Heart right ventricle (tissue), 16 donors: ENCODE measurements at regions not wholly inside any gene's neighbourhood (a gene's known extent, or its start where the extent isn't known, plus 50 kb on each side); places are given as distances from the start of the nearest gene placed in this dataset.

ENCODE experiments used
- ATAC-seq, 8 donors: fragments of 200-7000 bp; cut with Tn5 transposase; one replicate each; pipeline ENCODE4 v1.9.1; 2020; ENCODE audit warnings: mild to moderate bottlenecking in 8 of 8, moderate library complexity in 8 of 8, moderate number of reproducible peaks in 1 of 8
- DNase-seq, 2 donors: peaks; one replicate each; pipeline ENCODE4 v3.0.0-alpha.2; 2020
- H3K27ac ChIP-seq, 10 donors: fragments of 200-600 bp; sonication (generic) in 2 of 10; one replicate each; pipeline versions ENCODE4 v1.5.0 to v1.8.0; 2020 to 2022; ENCODE audit warnings: mild to moderate bottlenecking in 3 of 10
- H3K27me3 ChIP-seq, 7 donors: fragments of 200-600 bp; one replicate each; pipeline ENCODE4 v1.8.0; 2021 to 2022; ENCODE audit warnings: mild to moderate bottlenecking in 2 of 7
- H3K36me3 ChIP-seq, 9 donors: fragments of 200-600 bp; sonication (generic) in 1 of 9; one replicate each; pipeline versions ENCODE4 v1.5.0 to v1.8.0; 2020 to 2022; ENCODE audit warnings: mild to moderate bottlenecking in 2 of 9
- H3K4me1 ChIP-seq, 9 donors: fragments of 200-600 bp; sonication (generic) in 1 of 9; one replicate each; pipeline versions ENCODE4 v1.5.0 to v1.8.0; 2020 to 2022; ENCODE audit warnings: mild to moderate bottlenecking in 4 of 9
- H3K4me3 ChIP-seq, 10 donors: fragments of 200-600 bp; sonication (generic) in 2 of 10; one replicate each; pipeline versions ENCODE4 v1.5.0 to v1.8.0; 2020 to 2022; ENCODE audit warnings: mild to moderate bottlenecking in 7 of 10, moderate library complexity in 2 of 10
- H3K9me3 ChIP-seq, 11 donors: fragments of 200-600 bp in 10 of 11; sonication (generic) in 2 of 11; one replicate each; pipeline versions ENCODE4 v1.5.0 to v1.8.0; 2013 to 2022; ENCODE audit warnings: mild to moderate bottlenecking in 2 of 11, control low read depth in 1 of 11, moderate library complexity in 1 of 11
- CTCF ChIP-seq, 9 donors: fragments of 200-600 bp; sonication (generic) in 2 of 9; IDR thresholded peaks; one replicate each; pipeline versions ENCODE4 v1.5.0 to v1.8.0; 2021 to 2022; ENCODE audit warnings: antibody characterized with exemption in 9 of 9, mild to moderate bottlenecking in 5 of 9, moderate library complexity in 1 of 9
- WGBS, 2 donors: extraction: QIAGEN DNeasy Blood & Tissue Kit; methylation state at CpG; one replicate each; pipeline ENCODE4 v1.1.7; 2013; ENCODE audit warnings: inconsistent platforms in 1 of 2; 5-methylcytosine and 5-hydroxymethylcytosine counted together
- intact Hi-C, 10 donors: fragments of 100-400 bp; cut with DNase I; formaldehyde crosslinking; loops; one replicate each; pipeline versions ENCODE4 v1.11.1 to v1.14.2; 2022
- donor health status: Arrhythmogenic right ventricular cardiomyopathy.
- donor health status: ischemic (EF 13 %, LVEDD 7.1; RV severe dilation, severe dysfunction).
- donor health status: healthy with polysubstance abuse.
- donor health status: DM: no; HTN: yes; CAD: no.
- donor health status: DM: no; HTN: no; CAD: no.
- donor health status: ischemic (EF 25% LVEDD 6.9; RV normal size, moderate dysfunction).
- donor health status: ischemic (EF 25% LVEDD 5.7; RV mildly dilated, moderate dysfunction).
- donor health status: healthy.
- donor health status: DM: yes; HTN: yes; CAD: no.
- donor health status: Ischemic cardiomyopathy.
- donor health status: ischemic (EF 35%, LVEDD 5.7; RV mildly dilated, moderate dysfunction).
- donor health status: nonischemic (EF 11% LVEDD 7.7; RV severe dilation, severe dysfunction).
- donor health status: DM: yes; HTN: yes; CAD: no.
- donor health status: PGD.
- donor health status: ischemic (EF 29% LVEDD 5.4; RV normal size, mild dysfunction).
- donor health status: nonischemic (EF 23%, LVEDD 6.1; RV moderate dilation, normal function).

- Histone ChIP-seq H3K36me3 (no peaks in the 10 kb centered on the region), H3K4me3 (no peak overlapping the region), H3K27me3 (no peaks in the 10 kb centered on the region), H3K27ac (no peak overlapping the region), H3K9me3 (no peaks in the 10 kb centered on the region), H3K4me1 (peaks cover 0 to 11% (median 0%) of the 10 kb centered on the region in 9 donors)
- TF ChIP-seq CTCF (IDR thresholded peaks at IDR 0.05), result no peak
- DNase-seq, result no peak
- intact Hi-C loops, result loop anchor here in 4 of 10 donors (10.0 kb wide), 2 partner anchors 1743 to 1753 kb away; no protein-coding TSS in a partner anchor
- WGBS, 2 donors, result 52% methylated on average over 4 of the region's 4 CpGs
- no peak for ATAC-seq
Observed at GRCh38 chr14:34328178-34328577, 133.9 kb downstream of the SPTSSA start.

GRCh38 chr14:34325493-34325892 lies 136.5 kb downstream of the SPTSSA start:
- H3K27me3 ChIP-seq, result no peaks in the 10 kb centered on the region
- H3K36me3 ChIP-seq, result no peaks in the 10 kb centered on the region
- peaks cover 0 to 5% (median 0%) of the 10 kb centered on the region in 9 donors for H3K4me1 ChIP-seq
- no peak for TF ChIP-seq CTCF (IDR thresholded peaks at IDR 0.05)
- H3K27ac ChIP-seq, result no peak overlapping the region
- no peak overlapping the region for H3K4me3 ChIP-seq
- ATAC-seq (no peak), DNase-seq (no peak)
- intact Hi-C loops, result loop anchor here in 4 of 10 donors (10.0 kb wide), 2 partner anchors 1741 to 1751 kb away; no protein-coding TSS in a partner anchor
- H3K9me3 ChIP-seq, result no peaks in the 10 kb centered on the region

GRCh38 chr14:34324363-34324795 lies 137.7 kb downstream of the SPTSSA start:
- peaks cover 0 to 6% (median 0%) of the 10 kb centered on the region in 9 donors for H3K4me1 ChIP-seq
- no peak overlapping the region for H3K27ac ChIP-seq
- H3K9me3 ChIP-seq, result no peaks in the 10 kb centered on the region
- 17% methylated on average over 6 of the region's 6 CpGs for WGBS, 2 donors
- no peaks in the 10 kb centered on the region for H3K27me3 ChIP-seq
- peak; percentile 36 to 78 (median 73) for TF ChIP-seq CTCF (IDR thresholded peaks at IDR 0.05)
- no peak overlapping the region for H3K4me3 ChIP-seq
- H3K36me3 ChIP-seq, result no peaks in the 10 kb centered on the region
- DNase-seq (peak in 1 of 2 donors; percentile 19), ATAC-seq (peak in 6 of 8 donors; percentile 22 to 66 (median 44))
- intact Hi-C loops, result loop anchor here in 7 of 10 donors (5.0 to 10.0 kb wide), 4 partner anchors 92 to 1750 kb away; no protein-coding TSS in a partner anchor

GRCh38 chr14:34322940-34323418 lies 139.1 kb downstream of the SPTSSA start:
- 44 to 46% methylated on average over 8 of the region's 8 CpGs for WGBS, 2 donors
- peak; percentile 54 to 79 (median 75) for TF ChIP-seq CTCF (IDR thresholded peaks at IDR 0.05)
- Histone ChIP-seq H3K27me3 (no peaks in the 10 kb centered on the region), H3K36me3 (no peaks in the 10 kb centered on the region), H3K4me3 (no peak overlapping the region), H3K4me1 (peaks cover 0 to 12% (median 0%) of the 10 kb centered on the region in 9 donors), H3K27ac (no peak overlapping the region), H3K9me3 (no peaks in the 10 kb centered on the region)
- DNase-seq (peak; percentile 51), ATAC-seq (peak in 7 of 8 donors; percentile 51 to 71 (median 68))
- intact Hi-C loops, result loop anchor here in 7 of 10 donors (5.0 to 10.0 kb wide), 4 partner anchors 91 to 1748 kb away; no protein-coding TSS in a partner anchor
